IMR-90 (cell line): ENCODE measurements at regions not wholly inside any gene's neighbourhood (a gene's known extent, or its start where the extent isn't known, plus 50 kb on each side); places are given as distances from the start of the nearest gene placed in this dataset.

ENCODE experiments used
- ATAC-seq: fragments of 200-7000 bp; cut with Tn5 transposase; 2 replicates; pipeline ENCODE4 v1.9.1; 2020; ENCODE audit warnings: low read depth, mild to moderate bottlenecking, moderate library complexity
- BruUV-seq: library from RNA; stranded (reverse); fragments of 400-500 nt; replicated peaks from 2 replicates; lab custom pipeline; 2021; lab: Mats Ljungman, UMichigan
- CTCF ChIA-PET: fragments of 300-600 bp; formaldehyde crosslinking; extraction: SDS; loops from one replicate; lab custom pipeline; 2021; ENCODE audit warnings: antibody characterized with exemption; lab: Yijun Ruan, JAX
- POLR2A ChIA-PET: fragments of 300-600 bp; sonication (Branson Sonifier 250); formaldehyde crosslinking; loops from one replicate; lab custom pipeline; 2022; ENCODE audit warnings: antibody characterized with exemption; ENCODE audit not compliant: unreplicated experiment; lab: Charles Lee
- DNase-seq: peaks from one replicate; pipeline ENCODE4 v3.0.0; 2013
- H2AFZ ChIP-seq: replicated peaks from 2 replicates; pipeline ENCODE3; 2013; ENCODE audit warnings: low read length, mild to moderate bottlenecking; ENCODE audit not compliant: poor library complexity
- H2AK5ac ChIP-seq: 2 replicates; pipeline ENCODE4 v1.6.1; 2013; ENCODE audit warnings: low read depth, low read length, inconsistent platforms
- H2AK9ac ChIP-seq: replicated peaks from 2 replicates; pipeline ENCODE3; 2013; ENCODE audit warnings: mild to moderate bottlenecking, low read depth, low read length, moderate library complexity; ENCODE audit not compliant: poor library complexity
- H2BK120ac ChIP-seq: 2 replicates; pipeline ENCODE4 v1.6.1; 2013; ENCODE audit warnings: low read depth, low read length, inconsistent platforms
- H2BK15ac ChIP-seq: 3 replicates; pipeline ENCODE4 v1.6.1; 2013; ENCODE audit warnings: low read depth, low read length, inconsistent platforms
- H2BK20ac ChIP-seq: 2 replicates; pipeline ENCODE4 v1.6.1; 2013; ENCODE audit warnings: low read depth, mild to moderate bottlenecking, inconsistent platforms, low read length, moderate library complexity
- H2BK5ac ChIP-seq: 2 replicates; pipeline ENCODE4 v1.6.1; 2013; ENCODE audit warnings: mild to moderate bottlenecking, low read depth, low read length, inconsistent platforms; ENCODE audit not compliant: poor library complexity, severe bottlenecking
- H3K14ac ChIP-seq: replicated peaks from 2 replicates; pipeline ENCODE4 v1.6.1; 2013; ENCODE audit warnings: low read depth, low read length, inconsistent platforms
- H3K18ac ChIP-seq: 2 replicates; pipeline ENCODE4 v1.6.1; 2013; ENCODE audit warnings: low read depth, low read length, control low read depth
- H3K23ac ChIP-seq: 2 replicates; pipeline ENCODE4 v1.6.1; 2013; ENCODE audit warnings: low read depth, low read length, inconsistent platforms
- H3K27ac ChIP-seq: 2 replicates; pipeline ENCODE4 v1.5.1; 2013; ENCODE audit warnings: mild to moderate bottlenecking, control low read depth, low read length; ENCODE audit not compliant: insufficient read depth
- H3K27me3 ChIP-seq: 2 replicates; pipeline ENCODE4 v1.6.1; 2013; ENCODE audit warnings: low read length; ENCODE audit not compliant: control insufficient read depth, insufficient read depth
- H3K36me3 ChIP-seq: 2 replicates; pipeline ENCODE4 v1.6.1; 2013; ENCODE audit warnings: low read length, mixed read lengths; ENCODE audit not compliant: control insufficient read depth, insufficient read depth
- H3K4ac ChIP-seq: 2 replicates; pipeline ENCODE4 v1.6.1; 2013; ENCODE audit warnings: low read depth, low read length, inconsistent platforms
- H3K4me1 ChIP-seq: 2 replicates; pipeline ENCODE4 v1.6.1; 2013; ENCODE audit warnings: low read length, mixed read lengths; ENCODE audit not compliant: control insufficient read depth, insufficient read depth
- H3K4me2 ChIP-seq: 2 replicates; pipeline ENCODE4 v1.6.1; 2013; ENCODE audit warnings: low read depth, mild to moderate bottlenecking, control low read depth, low read length, moderate library complexity
- H3K4me3 ChIP-seq: 2 replicates; pipeline ENCODE4 v1.5.1; 2013; ENCODE audit warnings: low read depth, mild to moderate bottlenecking, control low read depth, low read length, moderate library complexity; ENCODE audit not compliant: insufficient read depth
- H3K56ac ChIP-seq: 2 replicates; pipeline ENCODE4 v1.6.1; 2013; ENCODE audit warnings: low read length, inconsistent platforms; ENCODE audit not compliant: insufficient read depth; ENCODE audit errors: extremely low read depth
- H3K79me1 ChIP-seq, 2 experiments: 2 replicates each; pipeline ENCODE4 v1.6.1; 2013; ENCODE audit warnings: low read length in 2 of 2, inconsistent platforms in 1 of 2, low read depth in 1 of 2
- H3K9ac ChIP-seq: 2 replicates; pipeline ENCODE4 v1.6.1; 2013; ENCODE audit warnings: low read depth, low read length, control low read depth
- H3K9me1 ChIP-seq: 2 replicates; pipeline ENCODE4 v1.6.1; 2013; ENCODE audit warnings: low read length, inconsistent platforms; ENCODE audit not compliant: insufficient read depth
- H3K9me3 ChIP-seq: 2 replicates; pipeline ENCODE4 v1.6.1; 2013; ENCODE audit warnings: low read length; ENCODE audit not compliant: control insufficient read depth, insufficient read depth
- H4K20me1 ChIP-seq: 2 replicates; pipeline ENCODE4 v1.6.1; 2013; ENCODE audit warnings: low read length, inconsistent platforms; ENCODE audit not compliant: insufficient read depth
- H4K5ac ChIP-seq: 2 replicates; pipeline ENCODE4 v1.6.1; 2013; ENCODE audit warnings: mild to moderate bottlenecking, low read depth, low read length, control low read depth
- H4K8ac ChIP-seq, 2 experiments: 2 replicates each; pipeline ENCODE4 v1.6.1; 2013; ENCODE audit warnings: low read depth in 2 of 2, low read length in 2 of 2, control low read depth in 1 of 2, inconsistent platforms in 1 of 2
- H4K91ac ChIP-seq: 2 replicates; pipeline ENCODE4 v1.6.1; 2013; ENCODE audit warnings: low read depth, low read length, inconsistent platforms; ENCODE audit not compliant: insufficient read depth
- BHLHE40 ChIP-seq: fragments of 150-350 bp; IDR thresholded peaks from 2 replicates; pipeline ENCODE4 v1.6.1; 2016; ENCODE audit warnings: mild to moderate bottlenecking, low read depth, low read length
- CEBPB ChIP-seq: IDR thresholded peaks from 2 replicates; pipeline ENCODE4 v1.6.1; 2012; ENCODE audit warnings: low read depth, low read length, improper control_type of control experiment
- ELK1 ChIP-seq: fragments of 150-350 bp; IDR thresholded peaks from 2 replicates; pipeline ENCODE4 v1.6.1; 2016; ENCODE audit warnings: low read depth, mild to moderate bottlenecking, low read length, moderate library complexity, borderline replicate concordance
- FOS ChIP-seq: fragments of 150-350 bp; IDR thresholded peaks from 2 replicates; pipeline ENCODE4 v1.6.1; 2016; ENCODE audit warnings: low read depth, low read length
- MAFK ChIP-seq: IDR thresholded peaks from 2 replicates; pipeline ENCODE4 v1.6.1; 2012; ENCODE audit warnings: low read depth, low read length, improper control_type of control experiment
- MAZ ChIP-seq: IDR thresholded peaks from 2 replicates; pipeline ENCODE4 v1.6.1; 2012; ENCODE audit warnings: low read depth, mild to moderate bottlenecking, low read length, improper control_type of control experiment, moderate library complexity, borderline replicate concordance
- MXI1 ChIP-seq: IDR thresholded peaks from 2 replicates; pipeline ENCODE4 v1.6.1; 2012; ENCODE audit warnings: low read depth, mild to moderate bottlenecking, low read length, moderate library complexity, borderline replicate concordance
- NFE2L2 ChIP-seq: fragments of 150-350 bp; IDR thresholded peaks from 2 replicates; pipeline ENCODE4 v1.6.1; 2016; ENCODE audit warnings: low read depth, mild to moderate bottlenecking, low read length
- RAD21 ChIP-seq: IDR thresholded peaks from 2 replicates; pipeline ENCODE4 v1.6.1; 2012; ENCODE audit warnings: low read length, improper control_type of control experiment
- RFX5 ChIP-seq: IDR thresholded peaks from 2 replicates; pipeline ENCODE4 v1.8.0; 2012; ENCODE audit warnings: low read depth, mild to moderate bottlenecking, low read length, moderate library complexity
- SMC3 ChIP-seq: fragments of 150-350 bp; IDR thresholded peaks from 2 replicates; pipeline ENCODE4 v1.6.1; 2016; ENCODE audit warnings: low read depth, mild to moderate bottlenecking, antibody characterized with exemption, low read length, moderate library complexity
- WGBS, 2 experiments: methylation state at CpG; one replicate each; pipeline versions ENCODE4 v1.1.5 to v1.1.7; 2013; ENCODE audit warnings: missing lambda C conversion rate in 2 of 2; ENCODE audit not compliant: insufficient read length in 1 of 2; ENCODE audit errors: extremely low coverage in 2 of 2; 5-methylcytosine and 5-hydroxymethylcytosine counted together
- dilution Hi-C: fragments of 300-500 bp; cut with HindIII; formaldehyde crosslinking; loops from one replicate; pipeline ENCODE4 v1.14.3; 2018; ENCODE audit warnings: low sequenced_read_pairs; ENCODE audit not compliant: unreplicated experiment
- in situ Hi-C: fragments of 300-500 bp; cut with MboI; formaldehyde crosslinking; loops from 3 replicates; pipeline ENCODE4 v1.14.3; 2019; ENCODE audit warnings: low sequenced_read_pairs, inconsistent platforms, mixed read lengths
- intact Hi-C: fragments of 100-400 bp; cut with micrococcal nuclease; formaldehyde crosslinking; loops from 2 replicates; pipeline ENCODE4 v1.10.0; 2022

GRCh38 chr3:73874161-73874560 lies 249.4 kb upstream of the PDZRN3 start:
- no peak overlapping the region for H3K27ac ChIP-seq
- H3K9me3 ChIP-seq, result no peaks in the 10 kb centered on the region
- H3K79me1 ChIP-seq, result no peaks in the 10 kb centered on the region
- no peak overlapping the region for H3K18ac ChIP-seq
- H3K27me3 ChIP-seq, result peaks cover 1% of the 10 kb centered on the region; the same call in 1 of the 2 replicates
- H4K91ac ChIP-seq, result no peak overlapping the region
- H3K4me3 ChIP-seq, result no peak overlapping the region
- CTCF ChIA-PET, result interaction anchor here (0.5 kb wide), 1 partner anchor 22 kb away, joined by 3 read pairs; no protein-coding TSS in a partner anchor
- no peak overlapping the region for H3K9ac ChIP-seq
- dilution Hi-C loops (no loop called here), intact Hi-C loops (loop anchor here (5.0 kb wide), 1 partner anchor 758 kb away; no protein-coding TSS in a partner anchor), in situ Hi-C loops (no loop called here)
- H3K36me3 ChIP-seq, result no peaks in the 10 kb centered on the region
- no peak overlapping the region for H3K56ac ChIP-seq
- H2AK5ac ChIP-seq, result no peak overlapping the region
- H2AK9ac ChIP-seq, result no peak overlapping the region
- no peak overlapping the region for H2AFZ ChIP-seq
- no peaks in the 10 kb centered on the region for H4K20me1 ChIP-seq
- no CpG with 5 or more reads among the region's 4 CpGs for WGBS, 2 experiments
- H4K8ac ChIP-seq, result no peak overlapping the region
- no peak for DNase-seq
- H2BK20ac ChIP-seq, result no peak overlapping the region
- H3K23ac ChIP-seq, result no peak overlapping the region
- H2BK120ac ChIP-seq, result no peak overlapping the region
- no peaks in the 10 kb centered on the region for H3K4me1 ChIP-seq
- no peak overlapping the region for H2BK15ac ChIP-seq
- no peak overlapping the region for H4K5ac ChIP-seq
- no peak for TF ChIP-seq CEBPB
- TF ChIP-seq BHLHE40, result no peak
- TF ChIP-seq SMC3, result no peak
- TF ChIP-seq MAFK, result no peak
- TF ChIP-seq RAD21, result no peak
- no peak for TF ChIP-seq NFE2L2
- TF ChIP-seq RFX5, result no peak
- TF ChIP-seq MAZ, result no peak
- no peak for TF ChIP-seq FOS
- no peak for TF ChIP-seq MXI1
- TF ChIP-seq ELK1, result no peak
- H2BK5ac ChIP-seq, result no peak overlapping the region
- H3K9me1 ChIP-seq, result no peaks in the 10 kb centered on the region
- no peak overlapping the region for H3K4ac ChIP-seq
- no peak overlapping the region for H3K14ac ChIP-seq
- no peak overlapping the region for H3K4me2 ChIP-seq
- POLR2A ChIA-PET, result no interaction called here
- BruUV-seq, result no TSS peak
- no peak for ATAC-seq
